SK-N-SH (cell line): ENCODE measurements at regions not wholly inside any gene's neighbourhood (a gene's known extent, or its start where the extent isn't known, plus 50 kb on each side); places are given as distances from the start of the nearest gene placed in this dataset.

Source experiments
- CTCF ChIA-PET: fragments of 300-600, 350-600 bp; formaldehyde crosslinking; extraction: SDS; loops from one replicate; lab custom pipeline; 2021; lab: Yijun Ruan, JAX
- POLR2A ChIA-PET: fragments of 350-600 bp; sonication (Branson Sonifier 250); formaldehyde crosslinking; extraction: SDS; loops from one replicate; lab custom pipeline; 2020; ENCODE audit warnings: antibody characterized with exemption, inconsistent platforms; lab: Yijun Ruan, JAX
- DNase-seq: peaks from one replicate; pipeline ENCODE4 v3.0.0; 2012
- H2AFZ ChIP-seq: fragments of 200-600 bp; sonication (generic); 2 replicates; pipeline ENCODE4 v1.8.1; 2016; ENCODE audit warnings: antibody characterized with exemption, mild to moderate bottlenecking, low read depth
- H3F3A ChIP-seq: fragments of 200-600 bp; sonication (generic); replicated peaks from 2 replicates; pipeline ENCODE3; 2016; ENCODE audit warnings: antibody characterized with exemption, mild to moderate bottlenecking; ENCODE audit not compliant: insufficient read depth
- H3K27ac ChIP-seq, 2 experiments: fragments of 200-500 bp in 1 of 2; fragments of 200-600 bp in 1 of 2; sonication (Bioruptor generic) in 1 of 2; sonication (generic), shearing (Covaris generic) in 1 of 2; 2 replicates each; pipeline versions ENCODE4 v1.5.1 to v1.6.1; 2014 to 2016; ENCODE audit warnings: low read depth in 2 of 2, inconsistent platforms in 1 of 2, low read length in 1 of 2, mild to moderate bottlenecking in 1 of 2, mixed read lengths in 1 of 2
- H3K27me3 ChIP-seq: fragments of 200-600 bp; sonication (generic), shearing (Covaris generic); 2 replicates; pipeline ENCODE4 v1.6.1; 2016; ENCODE audit warnings: mixed run types; ENCODE audit not compliant: insufficient read depth
- H3K36me3 ChIP-seq, 2 experiments: fragments of 200-500 bp in 1 of 2; fragments of 200-600 bp in 1 of 2; sonication (Bioruptor generic) in 1 of 2; sonication (generic) in 1 of 2; replicated peaks in 1 of 2; 2 replicates each; pipeline versions ENCODE3 to v1.5.1; 2014 to 2016; ENCODE audit warnings: low read length in 1 of 2, mild to moderate bottlenecking in 1 of 2; ENCODE audit not compliant: insufficient read depth in 2 of 2, control insufficient read depth in 1 of 2
- H3K4me1 ChIP-seq, 2 experiments: fragments of 200-500 bp in 1 of 2; fragments of 200-600 bp in 1 of 2; sonication (Bioruptor generic) in 1 of 2; sonication (generic), shearing (Covaris generic) in 1 of 2; 2 replicates each; pipeline versions ENCODE4 v1.5.1 to v1.6.1; 2014 to 2016; ENCODE audit warnings: low read depth in 1 of 2, low read length in 1 of 2, mixed run types in 1 of 2; ENCODE audit not compliant: insufficient read depth in 2 of 2, control insufficient read depth in 1 of 2
- H3K4me2 ChIP-seq: fragments of 200-600 bp; sonication (generic), shearing (Covaris generic); 2 replicates; pipeline ENCODE4 v1.6.1; 2017; ENCODE audit warnings: mixed run types
- H3K4me3 ChIP-seq, 2 experiments: fragments of 200-500 bp in 1 of 2; fragments of 200-600 bp in 1 of 2; sonication (Bioruptor generic) in 1 of 2; sonication (generic), shearing (Covaris generic) in 1 of 2; 2 replicates each; pipeline versions ENCODE4 v1.5.1 to v1.8.1; 2014 to 2016; ENCODE audit warnings: low read depth in 2 of 2, inconsistent platforms in 1 of 2, low read length in 1 of 2, mild to moderate bottlenecking in 1 of 2, mixed read lengths in 1 of 2, moderate library complexity in 1 of 2
- H3K79me2 ChIP-seq: fragments of 200-600 bp; sonication (generic); 2 replicates; pipeline ENCODE4 v1.8.1; 2017; ENCODE audit warnings: mild to moderate bottlenecking; ENCODE audit not compliant: insufficient read depth
- H3K9ac ChIP-seq: fragments of 200-600 bp; sonication (generic); 2 replicates; pipeline ENCODE4 v1.6.1; 2017; ENCODE audit warnings: mixed run types
- H3K9me2 ChIP-seq: fragments of 200-600 bp; sonication (generic); 2 replicates; pipeline ENCODE4 v1.6.1; 2017; ENCODE audit warnings: mixed run types
- H3K9me3 ChIP-seq: fragments of 200-600 bp; sonication (generic); 2 replicates; pipeline ENCODE4 v1.6.1; 2017; ENCODE audit warnings: mixed run types, mild to moderate bottlenecking, moderate library complexity
- H4K20me1 ChIP-seq: fragments of 200-600 bp; sonication (generic); 2 replicates; pipeline ENCODE4 v1.6.1; 2017; ENCODE audit warnings: mild to moderate bottlenecking, mixed run types; ENCODE audit not compliant: insufficient read depth
- FOSL2 ChIP-seq: IDR thresholded peaks from 2 replicates; pipeline ENCODE4 v1.4.0; 2012; ENCODE audit warnings: low read depth, mild to moderate bottlenecking, moderate library complexity, borderline replicate concordance
- GATA2 ChIP-seq: sonication (generic); formaldehyde crosslinking; IDR thresholded peaks from 2 replicates; pipeline ENCODE4 v1.5.0; 2020; ENCODE audit warnings: mild to moderate bottlenecking, missing genetic modification reagents
- IRF3 ChIP-seq: fragments of 150-350 bp; IDR thresholded peaks from 2 replicates; pipeline ENCODE4 v1.6.1; 2016; ENCODE audit warnings: mild to moderate bottlenecking, low read depth, low read length
- MAX ChIP-seq: IDR thresholded peaks from 2 replicates; pipeline ENCODE4 v1.4.0; 2012; ENCODE audit warnings: low read depth
- MEF2A ChIP-seq: IDR thresholded peaks from 2 replicates; pipeline ENCODE4 v1.4.0; 2012; ENCODE audit warnings: low read depth, borderline replicate concordance
- NFIC ChIP-seq: IDR thresholded peaks from 2 replicates; pipeline ENCODE4 v1.4.0; 2012; ENCODE audit warnings: borderline replicate concordance
- RAD21 ChIP-seq: IDR thresholded peaks from 2 replicates; pipeline ENCODE4 v1.6.1; 2012; ENCODE audit warnings: mild to moderate bottlenecking, low read length
- RCOR1 ChIP-seq: fragments of 150-350 bp; IDR thresholded peaks from 2 replicates; pipeline ENCODE4 v1.6.1; 2017; ENCODE audit warnings: antibody characterized with exemption, low read length
- REST ChIP-seq: IDR thresholded peaks from 2 replicates; pipeline ENCODE4 v1.6.1; 2012; ENCODE audit warnings: mild to moderate bottlenecking, low read depth, low read length, moderate library complexity
- RFX5 ChIP-seq: IDR thresholded peaks from 2 replicates; pipeline ENCODE4 v1.6.1; 2012; ENCODE audit warnings: mild to moderate bottlenecking, improper control_type of control experiment, low read length
- SIN3A ChIP-seq: IDR thresholded peaks from 2 replicates; pipeline ENCODE4 v1.6.1; 2012; ENCODE audit warnings: low read depth, mild to moderate bottlenecking, low read length, moderate library complexity, borderline replicate concordance
- TCF12 ChIP-seq: IDR thresholded peaks from 2 replicates; pipeline ENCODE4 v1.4.0; 2012
- USF2 ChIP-seq: fragments of 150-350 bp; IDR thresholded peaks from 2 replicates; pipeline ENCODE4 v1.6.1; 2017; ENCODE audit warnings: antibody characterized with exemption, low read length, low read depth, borderline replicate concordance
- WGBS: methylation state at CpG from one replicate; pipeline ENCODE4 v1.1.6; 2017; ENCODE audit warnings: low lambda C conversion rate; 5-methylcytosine and 5-hydroxymethylcytosine counted together

DNA sequence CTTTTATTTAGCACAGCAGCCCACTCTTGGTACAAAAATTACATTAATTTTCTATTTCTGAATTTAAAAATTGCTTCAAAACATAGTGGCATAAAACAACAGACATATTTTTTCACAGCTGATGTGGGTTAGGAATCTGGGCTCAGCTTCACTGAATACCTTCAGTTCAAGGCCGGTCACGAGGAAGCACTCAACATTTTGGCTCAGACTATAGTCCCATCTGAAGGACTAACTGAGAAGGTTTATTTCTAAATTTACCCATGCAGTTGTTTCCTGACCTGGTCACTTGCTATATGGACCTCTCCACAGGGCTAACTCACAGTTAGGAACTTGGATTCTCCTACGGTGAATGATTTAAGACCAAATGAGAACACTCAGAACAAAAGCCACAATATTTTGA, 1230.2 kb upstream of the ADGRL3 start:
- H3K4me1 ChIP-seq = no peaks in the 10 kb centered on the region
- no peak for DNase-seq
- H3K27me3 ChIP-seq = no peaks in the 10 kb centered on the region
- ChIA-PET POLR2A (no interaction called here), CTCF (no interaction called here)
- no peak overlapping the region for H3K9ac ChIP-seq
- H4K20me1 ChIP-seq = no peaks in the 10 kb centered on the region
- no peaks in the 10 kb centered on the region for H3K79me2 ChIP-seq
- no peaks in the 10 kb centered on the region for H3K9me3 ChIP-seq
- no peak overlapping the region for H3K4me3 ChIP-seq
- 35% methylated on average over 3 of the region's 3 CpGs for WGBS
- no peaks in the 10 kb centered on the region for H3K36me3 ChIP-seq
- no peak overlapping the region for H2AFZ ChIP-seq
- H3K27ac ChIP-seq = no peak overlapping the region
- no peak overlapping the region for H3K4me2 ChIP-seq
- H3F3A ChIP-seq = no peaks in the 10 kb centered on the region
- H3K9me2 ChIP-seq = no peaks in the 10 kb centered on the region
- TF ChIP-seq MEF2A = no peak

DNA sequence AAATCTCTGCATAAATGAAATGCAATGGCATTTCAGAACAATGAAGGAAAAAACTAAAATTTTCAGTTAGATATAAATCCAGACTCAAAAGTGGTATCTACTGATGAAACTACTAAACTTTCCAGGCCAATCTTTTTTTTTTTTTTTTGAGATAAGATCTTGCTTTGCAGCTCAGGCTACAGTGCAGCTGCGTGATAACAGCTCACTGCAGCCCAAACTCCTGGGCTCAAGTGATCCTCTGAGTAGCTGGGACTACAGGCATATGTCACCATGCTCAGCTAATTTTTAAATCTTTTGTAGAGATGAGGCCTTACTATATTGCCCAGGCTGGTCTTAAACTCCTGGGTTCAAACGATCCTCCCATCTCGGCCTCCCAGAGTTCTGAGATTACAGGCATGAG, 1228.2 kb upstream of the ADGRL3 start:
- no peak for TF ChIP-seq MEF2A
- no peak for TF ChIP-seq RAD21
- TF ChIP-seq IRF3 = no peak
- no peak for TF ChIP-seq MAX
- no peak for TF ChIP-seq USF2
- no peak for TF ChIP-seq SIN3A
- no peak for TF ChIP-seq NFIC
- no peak for TF ChIP-seq TCF12
- TF ChIP-seq FOSL2 = no peak
- no peak for TF ChIP-seq REST
- TF ChIP-seq GATA2 (CRISPR knock-in tag) = no peak
- no peak for TF ChIP-seq RCOR1
- no peak for TF ChIP-seq RFX5
- DNase-seq = no peak
- Histone ChIP-seq H3K79me2 (no peaks in the 10 kb centered on the region), H3F3A (no peaks in the 10 kb centered on the region), H3K9me3 (no peaks in the 10 kb centered on the region), H2AFZ (no peak overlapping the region), H3K4me3 (no peak overlapping the region), H3K36me3 (no peaks in the 10 kb centered on the region), H3K4me2 (no peak overlapping the region), H3K9me2 (no peaks in the 10 kb centered on the region), H4K20me1 (no peaks in the 10 kb centered on the region), H3K27ac (no peak overlapping the region), H3K4me1 (no peaks in the 10 kb centered on the region), H3K27me3 (no peaks in the 10 kb centered on the region), H3K9ac (no peak overlapping the region)
- 6% methylated on average over 3 of the region's 3 CpGs for WGBS
- ChIA-PET POLR2A (no interaction called here), CTCF (no interaction called here)
